ENCODE measurements at regions not wholly inside any gene's neighbourhood (a gene's known extent, or its start where the extent isn't known, plus 50 kb on each side); places are given as distances from the start of the nearest gene placed in this dataset.

DNA sequence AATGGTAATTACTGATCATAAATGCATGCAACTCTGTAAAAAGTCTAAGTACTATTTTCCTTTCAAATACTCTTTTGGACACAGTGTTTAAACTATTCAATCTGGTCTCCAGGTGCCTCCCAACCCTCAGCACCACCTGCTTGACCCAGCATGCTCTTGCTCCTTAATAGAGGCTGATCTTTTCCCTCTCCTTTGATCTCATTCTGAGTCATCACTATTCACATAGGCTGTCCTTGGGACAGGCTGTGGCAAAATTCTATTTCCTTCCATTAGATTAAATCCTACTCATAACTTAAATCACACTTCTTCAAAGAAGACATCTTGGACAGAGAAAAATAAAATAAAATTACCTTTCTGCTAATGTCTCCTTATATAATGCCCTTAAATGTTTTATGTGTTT is 199.4 kb upstream of the ST8SIA4 start:
- TF ChIP-seq CTCF (IDR thresholded peaks at IDR 0.05) (no peak), POLR2A (IDR thresholded peaks at IDR 0.05) (no peak)

Measured in adrenal gland (tissue), 5 donors.